ENCODE measurements at regions not wholly inside any gene's neighbourhood (a gene's known extent, or its start where the extent isn't known, plus 50 kb on each side); places are given as distances from the start of the nearest gene placed in this dataset.

DNA sequence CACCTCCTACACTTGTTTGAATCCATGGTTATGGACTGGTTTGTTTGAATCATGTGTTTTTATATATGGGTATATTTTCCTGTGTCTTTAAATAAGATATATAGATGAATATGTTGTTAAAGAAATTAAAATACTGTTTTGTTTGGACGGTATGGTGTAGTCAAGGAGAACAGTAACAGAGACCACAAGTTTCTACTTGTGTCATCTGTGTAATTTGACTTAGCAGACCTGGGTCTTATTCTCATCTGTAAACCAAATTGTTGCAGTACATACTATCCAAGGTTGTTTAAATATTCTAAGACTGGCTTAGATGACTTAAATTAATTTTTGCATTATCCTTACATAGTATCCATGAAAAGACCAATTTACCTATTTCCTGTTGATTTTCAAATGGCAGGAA, 361.1 kb upstream of the SLITRK1 start:
- TF ChIP-seq CTCF (IDR thresholded peaks at IDR 0.05 in 2 of 3, conservative IDR thresholded peaks at IDR 0.05 in 1 of 3; ENCODE audit: control insufficient read depth in 2 of 3, extremely low read depth in 1 of 3, insufficient read depth in 1 of 3, low read depth in 3 of 3, low read length in 3 of 3) (no peak), RFX5 (IDR thresholded peaks at IDR 0.05; ENCODE audit: low read depth, low read length) (no peak), RB1 (IDR thresholded peaks at IDR 0.05; ENCODE audit: borderline replicate concordance) (no peak), FOS (IDR thresholded peaks at IDR 0.05; ENCODE audit: borderline replicate concordance, extremely low read depth, insufficient read length) (no peak), EP300 (IDR thresholded peaks at IDR 0.05; ENCODE audit: borderline replicate concordance in 1 of 2, control insufficient read depth in 1 of 2, low read depth in 2 of 2, low read length in 2 of 2) (no peak), POLR2AphosphoS2 (IDR thresholded peaks at IDR 0.05; ENCODE audit: low read depth, low read length) (no peak)
- TF ChIP-seq, protein P1, sequence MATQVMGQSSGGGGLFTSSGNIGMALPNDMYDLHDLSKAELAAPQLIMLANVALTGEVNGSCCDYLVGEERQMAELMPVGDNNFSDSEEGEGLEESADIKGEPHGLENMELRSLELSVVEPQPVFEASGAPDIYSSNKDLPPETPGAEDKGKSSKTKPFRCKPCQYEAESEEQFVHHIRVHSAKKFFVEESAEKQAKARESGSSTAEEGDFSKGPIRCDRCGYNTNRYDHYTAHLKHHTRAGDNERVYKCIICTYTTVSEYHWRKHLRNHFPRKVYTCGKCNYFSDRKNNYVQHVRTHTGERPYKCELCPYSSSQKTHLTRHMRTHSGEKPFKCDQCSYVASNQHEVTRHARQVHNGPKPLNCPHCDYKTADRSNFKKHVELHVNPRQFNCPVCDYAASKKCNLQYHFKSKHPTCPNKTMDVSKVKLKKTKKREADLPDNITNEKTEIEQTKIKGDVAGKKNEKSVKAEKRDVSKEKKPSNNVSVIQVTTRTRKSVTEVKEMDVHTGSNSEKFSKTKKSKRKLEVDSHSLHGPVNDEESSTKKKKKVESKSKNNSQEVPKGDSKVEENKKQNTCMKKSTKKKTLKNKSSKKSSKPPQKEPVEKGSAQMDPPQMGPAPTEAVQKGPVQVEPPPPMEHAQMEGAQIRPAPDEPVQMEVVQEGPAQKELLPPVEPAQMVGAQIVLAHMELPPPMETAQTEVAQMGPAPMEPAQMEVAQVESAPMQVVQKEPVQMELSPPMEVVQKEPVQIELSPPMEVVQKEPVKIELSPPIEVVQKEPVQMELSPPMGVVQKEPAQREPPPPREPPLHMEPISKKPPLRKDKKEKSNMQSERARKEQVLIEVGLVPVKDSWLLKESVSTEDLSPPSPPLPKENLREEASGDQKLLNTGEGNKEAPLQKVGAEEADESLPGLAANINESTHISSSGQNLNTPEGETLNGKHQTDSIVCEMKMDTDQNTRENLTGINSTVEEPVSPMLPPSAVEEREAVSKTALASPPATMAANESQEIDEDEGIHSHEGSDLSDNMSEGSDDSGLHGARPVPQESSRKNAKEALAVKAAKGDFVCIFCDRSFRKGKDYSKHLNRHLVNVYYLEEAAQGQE (IDR thresholded peaks at IDR 0.05; ENCODE audit: low read depth, low read length) = no peak
- TF ChIP-seq, protein P2, sequence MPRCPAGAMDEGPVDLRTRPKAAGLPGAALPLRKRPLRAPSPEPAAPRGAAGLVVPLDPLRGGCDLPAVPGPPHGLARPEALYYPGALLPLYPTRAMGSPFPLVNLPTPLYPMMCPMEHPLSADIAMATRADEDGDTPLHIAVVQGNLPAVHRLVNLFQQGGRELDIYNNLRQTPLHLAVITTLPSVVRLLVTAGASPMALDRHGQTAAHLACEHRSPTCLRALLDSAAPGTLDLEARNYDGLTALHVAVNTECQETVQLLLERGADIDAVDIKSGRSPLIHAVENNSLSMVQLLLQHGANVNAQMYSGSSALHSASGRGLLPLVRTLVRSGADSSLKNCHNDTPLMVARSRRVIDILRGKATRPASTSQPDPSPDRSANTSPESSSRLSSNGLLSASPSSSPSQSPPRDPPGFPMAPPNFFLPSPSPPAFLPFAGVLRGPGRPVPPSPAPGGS (IDR thresholded peaks at IDR 0.05; ENCODE audit: borderline replicate concordance, insufficient read depth, low read depth, low read length, poor library complexity, severe bottlenecking) = no peak
